Cardiac muscle cell (in vitro differentiated cells and primary cell): ENCODE measurements at regions not wholly inside any gene's neighbourhood (a gene's known extent, or its start where the extent isn't known, plus 50 kb on each side); places are given as distances from the start of the nearest gene placed in this dataset.

ENCODE experiments used
- DNase-seq, 2 donors: peaks; one replicate each; pipeline versions ENCODE4 v3.0.0 to v3.0.0-alpha.2; 2010 to 2017; ENCODE audit warnings: low read depth in 1 of 2, low spot score in 1 of 2
- H3K27ac ChIP-seq: fragments of 200-600 bp; sonication (generic); 2 replicates; pipeline ENCODE4 v1.5.1; 2016
- H3K27me3 ChIP-seq: fragments of 200-600 bp; sonication (generic); 2 replicates; pipeline ENCODE4 v1.6.0; 2016; ENCODE audit warnings: control low read depth
- H3K36me3 ChIP-seq: fragments of 200-600 bp; sonication (generic); 2 replicates; pipeline ENCODE4 v1.5.1; 2016; ENCODE audit warnings: control low read depth
- H3K4me1 ChIP-seq: fragments of 200-600 bp; sonication (generic); 2 replicates; pipeline ENCODE4 v1.8.1; 2017; ENCODE audit warnings: low read depth, mild to moderate bottlenecking, mixed run types
- H3K4me3 ChIP-seq: fragments of 200-600 bp; sonication (generic); 2 replicates; pipeline ENCODE4 v1.5.1; 2016; ENCODE audit warnings: mild to moderate bottlenecking
- H3K9me3 ChIP-seq: fragments of 200-600 bp; sonication (generic); 2 replicates; pipeline ENCODE4 v1.5.1; 2017; ENCODE audit warnings: low read depth, mild to moderate bottlenecking, control low read depth
- CTCF ChIP-seq: IDR thresholded peaks from 2 replicates; pipeline ENCODE4 v1.5.1; 2012; ENCODE audit warnings: low read depth, mild to moderate bottlenecking, low read length

GRCh38 chr12:18998343-18999261 is 130.9 kb upstream of the PLEKHA5 start:
- Histone ChIP-seq H3K27me3 (peaks cover 6% of the 10 kb centered on the region), H3K36me3 (no peaks in the 10 kb centered on the region), H3K9me3 (no peaks in the 10 kb centered on the region), H3K27ac (no peak overlapping the region), H3K4me1 (peaks cover 4% of the 10 kb centered on the region), H3K4me3 (no peak overlapping the region)
- peak; percentile 73 to 91 for DNase-seq
- no peak for TF ChIP-seq CTCF

DNA sequence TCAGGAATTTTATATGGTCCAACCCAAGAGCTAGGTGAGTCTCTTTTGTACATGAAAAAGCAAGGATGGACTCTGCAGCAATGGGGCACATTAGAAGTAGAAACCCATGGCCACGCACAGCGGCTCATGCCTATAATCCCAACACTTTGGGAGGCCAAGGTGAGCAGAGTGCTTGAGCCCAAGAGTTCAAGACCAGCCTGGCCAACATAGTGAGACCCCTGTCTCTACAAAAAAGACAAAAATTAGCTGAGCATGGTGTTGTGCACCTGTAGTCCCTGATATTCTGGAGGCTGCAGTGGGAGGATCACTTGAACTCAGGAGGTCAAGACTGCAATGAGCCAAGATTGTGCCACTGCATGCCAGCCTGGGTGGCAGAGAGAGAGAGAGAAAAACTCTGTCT is 128.7 kb upstream of the PLEKHA5 start:
- Histone ChIP-seq H3K27ac (no peak overlapping the region), H3K4me3 (no peak overlapping the region), H3K36me3 (no peaks in the 10 kb centered on the region), H3K4me1 (peaks cover 4% of the 10 kb centered on the region), H3K9me3 (no peaks in the 10 kb centered on the region), H3K27me3 (peaks cover 11% of the 10 kb centered on the region)
- DNase-seq, result no peak
- no peak for TF ChIP-seq CTCF

DNA sequence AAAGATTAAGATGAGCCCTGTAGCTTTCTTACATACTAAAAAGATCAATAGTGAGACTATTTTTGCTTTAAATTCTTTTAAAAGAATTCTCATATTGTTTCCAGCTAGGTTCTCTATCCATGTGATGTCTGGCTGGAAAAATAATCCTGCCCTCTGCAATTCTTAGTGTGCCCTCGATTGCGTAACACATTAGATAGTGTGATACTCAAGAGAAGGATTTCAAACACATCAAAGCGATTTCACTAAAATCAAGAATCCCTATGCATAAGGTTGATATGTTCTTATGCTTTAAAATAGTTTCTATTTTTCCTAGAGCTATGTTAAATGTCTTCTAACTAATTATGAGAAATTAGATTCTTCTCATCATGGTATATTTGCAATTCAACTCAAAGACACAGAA is 127.3 kb upstream of the PLEKHA5 start:
- H3K27me3 ChIP-seq, result peaks cover 11% of the 10 kb centered on the region
- peak in 1 of 2 donors; percentile 56 for DNase-seq
- H3K4me3 ChIP-seq, result no peak overlapping the region
- no peaks in the 10 kb centered on the region for H3K9me3 ChIP-seq
- peaks cover 4% of the 10 kb centered on the region for H3K4me1 ChIP-seq
- H3K27ac ChIP-seq, result no peak overlapping the region
- no peaks in the 10 kb centered on the region for H3K36me3 ChIP-seq
- no peak for TF ChIP-seq CTCF

DNA sequence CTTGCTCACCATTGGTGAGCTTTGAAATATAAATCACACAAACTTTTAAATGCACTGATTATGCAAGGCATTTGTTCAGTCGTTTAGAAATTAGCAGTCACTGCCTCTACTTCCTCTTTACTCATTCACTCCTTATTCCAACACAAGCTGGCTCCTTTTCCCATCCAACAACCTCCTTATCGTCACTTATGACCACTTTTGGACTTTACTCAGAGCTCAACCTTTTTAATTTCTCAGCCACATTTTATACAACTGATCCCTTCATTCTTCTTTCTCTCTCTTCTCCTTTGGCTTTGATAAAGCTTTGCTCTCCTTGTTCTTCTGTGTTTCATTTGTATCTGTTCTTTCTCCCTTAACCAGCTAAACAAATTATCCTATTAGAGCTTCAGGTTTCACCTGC is 126.4 kb upstream of the PLEKHA5 start:
- Histone ChIP-seq H3K9me3 (no peaks in the 10 kb centered on the region), H3K36me3 (no peaks in the 10 kb centered on the region), H3K27ac (no peak overlapping the region), H3K4me1 (peaks cover 1% of the 10 kb centered on the region), H3K27me3 (peaks cover 11% of the 10 kb centered on the region), H3K4me3 (no peak overlapping the region)
- no peak for TF ChIP-seq CTCF
- DNase-seq, result peak in 1 of 2 donors; percentile 34

GRCh38 chr12:19003987-19004619 is 125.4 kb upstream of the PLEKHA5 start:
- H3K36me3 ChIP-seq, result no peaks in the 10 kb centered on the region
- no peaks in the 10 kb centered on the region for H3K9me3 ChIP-seq
- H3K27ac ChIP-seq, result no peak overlapping the region
- no peak overlapping the region for H3K4me3 ChIP-seq
- no peak for TF ChIP-seq CTCF
- DNase-seq, result no peak
- H3K27me3 ChIP-seq, result peaks cover 11% of the 10 kb centered on the region
- no peaks in the 10 kb centered on the region for H3K4me1 ChIP-seq
